ENCODE measurements at regions not wholly inside any gene's neighbourhood (a gene's known extent, or its start where the extent isn't known, plus 50 kb on each side); places are given as distances from the start of the nearest gene placed in this dataset.
A peak's percentile ranks its signal among the peaks of the same experiment; 100 is the strongest.
"Not testable (repeated sequence)": the region's sequence is repeated elsewhere in the genome, so short reads cannot be mapped to it uniquely, and the experiment has no call there.

GRCh38 chr2:212766921-212767320 lies 228.3 kb upstream of the ERBB4 start:
- peak; percentile 56 for DNase-seq

GRCh38 chr2:212752730-212753351 lies 214.2 kb upstream of the ERBB4 start:
- no peak for DNase-seq

- DNase-seq: no peak
Observed at GRCh38 chr2:212745359-212745758, 206.8 kb upstream of the ERBB4 start.

GRCh38 chr2:212737392-212738172 lies 199.0 kb upstream of the ERBB4 start:
- no peak for DNase-seq

GRCh38 chr2:212736385-212736726 lies 197.8 kb upstream of the ERBB4 start:
- no peak for DNase-seq

- no peak for DNase-seq
Observed at GRCh38 chr2:212733273-212733672, 194.7 kb upstream of the ERBB4 start.

GRCh38 chr2:212732860-212733259 lies 194.3 kb upstream of the ERBB4 start:
- no peak for DNase-seq

GRCh38 chr2:212730994-212731393 lies 192.4 kb upstream of the ERBB4 start:
- DNase-seq: no peak

GRCh38 chr2:212728717-212729116 lies 190.1 kb upstream of the ERBB4 start:
- DNase-seq: no peak

GRCh38 chr2:212727751-212728150 lies 189.1 kb upstream of the ERBB4 start:
- no peak for DNase-seq

- no peak for DNase-seq
Observed at GRCh38 chr2:212726403-212726802, 187.8 kb upstream of the ERBB4 start.

- DNase-seq: no peak
Observed at GRCh38 chr2:212725180-212725579, 186.6 kb upstream of the ERBB4 start.

- no peak for DNase-seq
Observed at GRCh38 chr2:212723226-212723625, 184.6 kb upstream of the ERBB4 start.

GRCh38 chr2:212722046-212722445 lies 183.4 kb upstream of the ERBB4 start:
- no peak for DNase-seq

- no peak for DNase-seq
Observed at GRCh38 chr2:212721026-212721451, 182.4 kb upstream of the ERBB4 start.

- DNase-seq: not testable (repeated sequence)
Observed at GRCh38 chr2:212715411-212715810, 176.8 kb upstream of the ERBB4 start.

- DNase-seq: no peak
Observed at GRCh38 chr2:212713681-212714080, 175.1 kb upstream of the ERBB4 start.

GRCh38 chr2:212712991-212713390 lies 174.4 kb upstream of the ERBB4 start:
- DNase-seq: no peak

- DNase-seq: no peak
Observed at GRCh38 chr2:212712466-212712865, 173.9 kb upstream of the ERBB4 start.

- DNase-seq: no peak
Observed at GRCh38 chr2:212711856-212712255, 173.3 kb upstream of the ERBB4 start.

GRCh38 chr2:212709280-212709679 lies 170.7 kb upstream of the ERBB4 start:
- DNase-seq: no peak

GRCh38 chr2:212708355-212708754 lies 169.8 kb upstream of the ERBB4 start:
- DNase-seq: no peak

- DNase-seq: no peak
Observed at GRCh38 chr2:212695426-212695825, 156.8 kb upstream of the ERBB4 start.

GRCh38 chr2:212694398-212694797 lies 155.8 kb upstream of the ERBB4 start:
- no peak for DNase-seq

GRCh38 chr2:212692466-212692865 lies 153.9 kb upstream of the ERBB4 start:
- DNase-seq: no peak
